SK-N-SH (cell line): ENCODE measurements at regions not wholly inside any gene's neighbourhood (a gene's known extent, or its start where the extent isn't known, plus 50 kb on each side); places are given as distances from the start of the nearest gene placed in this dataset.

Source experiments
- CTCF ChIA-PET: fragments of 300-600, 350-600 bp; formaldehyde crosslinking; extraction: SDS; loops from one replicate; lab custom pipeline; 2021; lab: Yijun Ruan, JAX
- POLR2A ChIA-PET: fragments of 350-600 bp; sonication (Branson Sonifier 250); formaldehyde crosslinking; extraction: SDS; loops from one replicate; lab custom pipeline; 2020; ENCODE audit warnings: antibody characterized with exemption, inconsistent platforms; lab: Yijun Ruan, JAX
- DNase-seq: peaks from one replicate; pipeline ENCODE4 v3.0.0; 2012
- H2AFZ ChIP-seq: fragments of 200-600 bp; sonication (generic); 2 replicates; pipeline ENCODE4 v1.8.1; 2016; ENCODE audit warnings: antibody characterized with exemption, mild to moderate bottlenecking, low read depth
- H3F3A ChIP-seq: fragments of 200-600 bp; sonication (generic); replicated peaks from 2 replicates; pipeline ENCODE3; 2016; ENCODE audit warnings: antibody characterized with exemption, mild to moderate bottlenecking; ENCODE audit not compliant: insufficient read depth
- H3K27ac ChIP-seq, 2 experiments: fragments of 200-500 bp in 1 of 2; fragments of 200-600 bp in 1 of 2; sonication (Bioruptor generic) in 1 of 2; sonication (generic), shearing (Covaris generic) in 1 of 2; 2 replicates each; pipeline versions ENCODE4 v1.5.1 to v1.6.1; 2014 to 2016; ENCODE audit warnings: low read depth in 2 of 2, inconsistent platforms in 1 of 2, low read length in 1 of 2, mild to moderate bottlenecking in 1 of 2, mixed read lengths in 1 of 2
- H3K27me3 ChIP-seq: fragments of 200-600 bp; sonication (generic), shearing (Covaris generic); 2 replicates; pipeline ENCODE4 v1.6.1; 2016; ENCODE audit warnings: mixed run types; ENCODE audit not compliant: insufficient read depth
- H3K36me3 ChIP-seq, 2 experiments: fragments of 200-500 bp in 1 of 2; fragments of 200-600 bp in 1 of 2; sonication (Bioruptor generic) in 1 of 2; sonication (generic) in 1 of 2; replicated peaks in 1 of 2; 2 replicates each; pipeline versions ENCODE3 to v1.5.1; 2014 to 2016; ENCODE audit warnings: low read length in 1 of 2, mild to moderate bottlenecking in 1 of 2; ENCODE audit not compliant: insufficient read depth in 2 of 2, control insufficient read depth in 1 of 2
- H3K4me1 ChIP-seq, 2 experiments: fragments of 200-500 bp in 1 of 2; fragments of 200-600 bp in 1 of 2; sonication (Bioruptor generic) in 1 of 2; sonication (generic), shearing (Covaris generic) in 1 of 2; 2 replicates each; pipeline versions ENCODE4 v1.5.1 to v1.6.1; 2014 to 2016; ENCODE audit warnings: low read depth in 1 of 2, low read length in 1 of 2, mixed run types in 1 of 2; ENCODE audit not compliant: insufficient read depth in 2 of 2, control insufficient read depth in 1 of 2
- H3K4me2 ChIP-seq: fragments of 200-600 bp; sonication (generic), shearing (Covaris generic); 2 replicates; pipeline ENCODE4 v1.6.1; 2017; ENCODE audit warnings: mixed run types
- H3K4me3 ChIP-seq, 2 experiments: fragments of 200-500 bp in 1 of 2; fragments of 200-600 bp in 1 of 2; sonication (Bioruptor generic) in 1 of 2; sonication (generic), shearing (Covaris generic) in 1 of 2; 2 replicates each; pipeline versions ENCODE4 v1.5.1 to v1.8.1; 2014 to 2016; ENCODE audit warnings: low read depth in 2 of 2, inconsistent platforms in 1 of 2, low read length in 1 of 2, mild to moderate bottlenecking in 1 of 2, mixed read lengths in 1 of 2, moderate library complexity in 1 of 2
- H3K79me2 ChIP-seq: fragments of 200-600 bp; sonication (generic); 2 replicates; pipeline ENCODE4 v1.8.1; 2017; ENCODE audit warnings: mild to moderate bottlenecking; ENCODE audit not compliant: insufficient read depth
- H3K9ac ChIP-seq: fragments of 200-600 bp; sonication (generic); 2 replicates; pipeline ENCODE4 v1.6.1; 2017; ENCODE audit warnings: mixed run types
- H3K9me2 ChIP-seq: fragments of 200-600 bp; sonication (generic); 2 replicates; pipeline ENCODE4 v1.6.1; 2017; ENCODE audit warnings: mixed run types
- H3K9me3 ChIP-seq: fragments of 200-600 bp; sonication (generic); 2 replicates; pipeline ENCODE4 v1.6.1; 2017; ENCODE audit warnings: mixed run types, mild to moderate bottlenecking, moderate library complexity
- H4K20me1 ChIP-seq: fragments of 200-600 bp; sonication (generic); 2 replicates; pipeline ENCODE4 v1.6.1; 2017; ENCODE audit warnings: mild to moderate bottlenecking, mixed run types; ENCODE audit not compliant: insufficient read depth
- CHD2 ChIP-seq: fragments of 150-350 bp; IDR thresholded peaks from 2 replicates; pipeline ENCODE4 v1.6.1; 2018; ENCODE audit warnings: low read length; ENCODE audit not compliant: partially characterized antibody
- EP300 ChIP-seq, 2 experiments: IDR thresholded peaks; 2 replicates each; pipeline versions ENCODE4 v1.4.0 to v1.6.1; 2012; ENCODE audit warnings: borderline replicate concordance in 1 of 2, low read depth in 1 of 2, low read length in 1 of 2
- EZH2phosphoT487 ChIP-seq: fragments of 200-600 bp; sonication (generic); IDR thresholded peaks from 2 replicates; pipeline ENCODE4 v1.6.1; 2017; ENCODE audit warnings: low read depth, mixed run types, mild to moderate bottlenecking, antibody characterized with exemption, moderate library complexity, borderline replicate concordance
- FOXJ3 ChIP-seq: sonication (generic); formaldehyde crosslinking; IDR thresholded peaks from 2 replicates; pipeline ENCODE4 v1.5.1; 2020; ENCODE audit warnings: mild to moderate bottlenecking, missing genetic modification reagents
- FOXM1 ChIP-seq: IDR thresholded peaks from 2 replicates; pipeline ENCODE4 v1.4.0; 2012; ENCODE audit warnings: low read depth, mild to moderate bottlenecking
- JUND ChIP-seq: IDR thresholded peaks from 2 replicates; pipeline ENCODE4 v1.4.0; 2012
- MEF2A ChIP-seq: IDR thresholded peaks from 2 replicates; pipeline ENCODE4 v1.4.0; 2012; ENCODE audit warnings: low read depth, borderline replicate concordance
- MXI1 ChIP-seq: IDR thresholded peaks from 2 replicates; pipeline ENCODE4 v1.6.1; 2012; ENCODE audit warnings: mild to moderate bottlenecking, low read depth, low read length, improper control_type of control experiment
- NRF1 ChIP-seq: IDR thresholded peaks from 2 replicates; pipeline ENCODE4 v1.6.1; 2012; ENCODE audit warnings: low read depth, mild to moderate bottlenecking, low read length
- POLR2AphosphoS5 ChIP-seq: IDR thresholded peaks from 2 replicates; pipeline ENCODE4 v1.6.1; 2012; ENCODE audit warnings: low read depth, low read length
- RCOR1 ChIP-seq: fragments of 150-350 bp; IDR thresholded peaks from 2 replicates; pipeline ENCODE4 v1.6.1; 2017; ENCODE audit warnings: antibody characterized with exemption, low read length
- RFX5 ChIP-seq: IDR thresholded peaks from 2 replicates; pipeline ENCODE4 v1.6.1; 2012; ENCODE audit warnings: mild to moderate bottlenecking, improper control_type of control experiment, low read length
- TEAD4 ChIP-seq: IDR thresholded peaks from 2 replicates; pipeline ENCODE4 v1.4.0; 2012; ENCODE audit warnings: mild to moderate bottlenecking, borderline replicate concordance; ENCODE audit not compliant: insufficient read depth
- WGBS: methylation state at CpG from one replicate; pipeline ENCODE4 v1.1.6; 2017; ENCODE audit warnings: low lambda C conversion rate; 5-methylcytosine and 5-hydroxymethylcytosine counted together
- TF ChIP-seq, protein P1 (sequence below): fragments of 150-350 bp; IDR thresholded peaks from 2 replicates; pipeline ENCODE4 v1.6.1; 2017; ENCODE audit warnings: antibody characterized with exemption, low read length, low read depth, borderline replicate concordance
- TF ChIP-seq, protein P2 (sequence below): IDR thresholded peaks from 2 replicates; pipeline ENCODE4; 2012
- TF ChIP-seq, protein P3 (sequence below): IDR thresholded peaks from 2 replicates; pipeline ENCODE4 v1.6.1; 2012; ENCODE audit warnings: mild to moderate bottlenecking, low read depth, low read length, moderate library complexity
- TF ChIP-seq, protein P4 (sequence below): IDR thresholded peaks from 2 replicates; pipeline ENCODE4 v1.4.0; 2012; ENCODE audit warnings: low read depth, borderline replicate concordance

DNA sequence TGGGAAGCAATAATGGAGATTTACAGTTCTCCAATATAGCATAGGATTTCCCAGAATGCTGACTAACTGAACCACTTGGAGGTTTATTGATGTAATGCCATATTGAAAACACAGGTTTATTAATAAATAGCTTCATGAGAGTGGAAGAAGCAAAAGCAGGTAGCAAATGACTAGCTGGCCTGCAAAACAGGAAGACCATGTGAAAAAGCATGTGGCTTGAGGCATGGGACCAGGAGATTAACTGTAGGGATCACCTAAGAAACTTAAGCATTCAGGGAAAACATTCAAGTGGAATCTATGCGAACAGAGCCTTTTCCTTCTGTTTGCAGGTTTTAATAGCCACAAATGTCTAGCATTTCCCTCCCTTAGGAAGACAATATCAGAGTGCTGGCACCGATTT lies 679.7 kb downstream of the ZEB2 start:
- WGBS, result 56% methylated on average over 2 of the region's 2 CpGs
- Histone ChIP-seq H3K27me3 (no peaks in the 10 kb centered on the region), H3K27ac (no peak overlapping the region), H3K4me2 (no peak overlapping the region), H3K4me3 (no peak overlapping the region), H3K4me1 (peaks cover 0 to 4% of the 10 kb centered on the region in 2 experiments; a peak in 2 of 4 replicates), H3F3A (no peaks in the 10 kb centered on the region), H4K20me1 (no peaks in the 10 kb centered on the region), H3K9me2 (no peaks in the 10 kb centered on the region), H3K36me3 (no peaks in the 10 kb centered on the region), H3K79me2 (no peaks in the 10 kb centered on the region), H3K9ac (no peak overlapping the region), H2AFZ (no peak overlapping the region), H3K9me3 (no peaks in the 10 kb centered on the region)
- POLR2A ChIA-PET, result no interaction called here
- no peak for DNase-seq
- CTCF ChIA-PET, result interaction anchor here (0.6 kb wide), 1 partner anchor 96 kb away, joined by 3 read pairs; no protein-coding TSS in a partner anchor
- no peak for TF ChIP-seq POLR2AphosphoS5
- TF ChIP-seq EP300 (IDR thresholded peaks at IDR 0.05; ENCODE audit: borderline replicate concordance in 1 of 2, low read depth in 1 of 2, low read length in 1 of 2), result no peak
- TF ChIP-seq, protein P1, sequence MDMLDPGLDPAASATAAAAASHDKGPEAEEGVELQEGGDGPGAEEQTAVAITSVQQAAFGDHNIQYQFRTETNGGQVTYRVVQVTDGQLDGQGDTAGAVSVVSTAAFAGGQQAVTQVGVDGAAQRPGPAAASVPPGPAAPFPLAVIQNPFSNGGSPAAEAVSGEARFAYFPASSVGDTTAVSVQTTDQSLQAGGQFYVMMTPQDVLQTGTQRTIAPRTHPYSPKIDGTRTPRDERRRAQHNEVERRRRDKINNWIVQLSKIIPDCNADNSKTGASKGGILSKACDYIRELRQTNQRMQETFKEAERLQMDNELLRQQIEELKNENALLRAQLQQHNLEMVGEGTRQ, result no peak
- no peak for TF ChIP-seq FOXM1
- TF ChIP-seq MXI1, result no peak
- no peak for TF ChIP-seq FOXJ3
- TF ChIP-seq, protein P2, sequence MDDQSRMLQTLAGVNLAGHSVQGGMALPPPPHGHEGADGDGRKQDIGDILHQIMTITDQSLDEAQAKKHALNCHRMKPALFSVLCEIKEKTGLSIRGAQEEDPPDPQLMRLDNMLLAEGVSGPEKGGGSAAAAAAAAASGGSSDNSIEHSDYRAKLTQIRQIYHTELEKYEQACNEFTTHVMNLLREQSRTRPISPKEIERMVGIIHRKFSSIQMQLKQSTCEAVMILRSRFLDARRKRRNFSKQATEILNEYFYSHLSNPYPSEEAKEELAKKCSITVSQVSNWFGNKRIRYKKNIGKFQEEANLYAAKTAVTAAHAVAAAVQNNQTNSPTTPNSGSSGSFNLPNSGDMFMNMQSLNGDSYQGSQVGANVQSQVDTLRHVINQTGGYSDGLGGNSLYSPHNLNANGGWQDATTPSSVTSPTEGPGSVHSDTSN, result no peak
- TF ChIP-seq MEF2A, result no peak
- TF ChIP-seq, protein P3, sequence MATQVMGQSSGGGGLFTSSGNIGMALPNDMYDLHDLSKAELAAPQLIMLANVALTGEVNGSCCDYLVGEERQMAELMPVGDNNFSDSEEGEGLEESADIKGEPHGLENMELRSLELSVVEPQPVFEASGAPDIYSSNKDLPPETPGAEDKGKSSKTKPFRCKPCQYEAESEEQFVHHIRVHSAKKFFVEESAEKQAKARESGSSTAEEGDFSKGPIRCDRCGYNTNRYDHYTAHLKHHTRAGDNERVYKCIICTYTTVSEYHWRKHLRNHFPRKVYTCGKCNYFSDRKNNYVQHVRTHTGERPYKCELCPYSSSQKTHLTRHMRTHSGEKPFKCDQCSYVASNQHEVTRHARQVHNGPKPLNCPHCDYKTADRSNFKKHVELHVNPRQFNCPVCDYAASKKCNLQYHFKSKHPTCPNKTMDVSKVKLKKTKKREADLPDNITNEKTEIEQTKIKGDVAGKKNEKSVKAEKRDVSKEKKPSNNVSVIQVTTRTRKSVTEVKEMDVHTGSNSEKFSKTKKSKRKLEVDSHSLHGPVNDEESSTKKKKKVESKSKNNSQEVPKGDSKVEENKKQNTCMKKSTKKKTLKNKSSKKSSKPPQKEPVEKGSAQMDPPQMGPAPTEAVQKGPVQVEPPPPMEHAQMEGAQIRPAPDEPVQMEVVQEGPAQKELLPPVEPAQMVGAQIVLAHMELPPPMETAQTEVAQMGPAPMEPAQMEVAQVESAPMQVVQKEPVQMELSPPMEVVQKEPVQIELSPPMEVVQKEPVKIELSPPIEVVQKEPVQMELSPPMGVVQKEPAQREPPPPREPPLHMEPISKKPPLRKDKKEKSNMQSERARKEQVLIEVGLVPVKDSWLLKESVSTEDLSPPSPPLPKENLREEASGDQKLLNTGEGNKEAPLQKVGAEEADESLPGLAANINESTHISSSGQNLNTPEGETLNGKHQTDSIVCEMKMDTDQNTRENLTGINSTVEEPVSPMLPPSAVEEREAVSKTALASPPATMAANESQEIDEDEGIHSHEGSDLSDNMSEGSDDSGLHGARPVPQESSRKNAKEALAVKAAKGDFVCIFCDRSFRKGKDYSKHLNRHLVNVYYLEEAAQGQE, result no peak
- TF ChIP-seq JUND, result no peak
- no peak for TF ChIP-seq TEAD4
- TF ChIP-seq RCOR1, result no peak
- no peak for TF ChIP-seq EZH2phosphoT487
- TF ChIP-seq, protein P4, sequence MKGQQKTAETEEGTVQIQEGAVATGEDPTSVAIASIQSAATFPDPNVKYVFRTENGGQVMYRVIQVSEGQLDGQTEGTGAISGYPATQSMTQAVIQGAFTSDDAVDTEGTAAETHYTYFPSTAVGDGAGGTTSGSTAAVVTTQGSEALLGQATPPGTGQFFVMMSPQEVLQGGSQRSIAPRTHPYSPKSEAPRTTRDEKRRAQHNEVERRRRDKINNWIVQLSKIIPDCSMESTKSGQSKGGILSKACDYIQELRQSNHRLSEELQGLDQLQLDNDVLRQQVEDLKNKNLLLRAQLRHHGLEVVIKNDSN, result no peak
- no peak for TF ChIP-seq CHD2
- TF ChIP-seq RFX5, result no peak
- TF ChIP-seq NRF1, result no peak
